Left kidney (tissue), 1 donor: ENCODE measurements at regions not wholly inside any gene's neighbourhood (a gene's known extent, or its start where the extent isn't known, plus 50 kb on each side); places are given as distances from the start of the nearest gene placed in this dataset.

Source experiments
- DNase-seq: peaks from one replicate; pipeline ENCODE4 v3.0.0-alpha.2; 2013

- DNase-seq = no peak
These were observed 497.8 kb upstream of the MYT1L start for GRCh38 chr2:2828774-2829368.

DNA sequence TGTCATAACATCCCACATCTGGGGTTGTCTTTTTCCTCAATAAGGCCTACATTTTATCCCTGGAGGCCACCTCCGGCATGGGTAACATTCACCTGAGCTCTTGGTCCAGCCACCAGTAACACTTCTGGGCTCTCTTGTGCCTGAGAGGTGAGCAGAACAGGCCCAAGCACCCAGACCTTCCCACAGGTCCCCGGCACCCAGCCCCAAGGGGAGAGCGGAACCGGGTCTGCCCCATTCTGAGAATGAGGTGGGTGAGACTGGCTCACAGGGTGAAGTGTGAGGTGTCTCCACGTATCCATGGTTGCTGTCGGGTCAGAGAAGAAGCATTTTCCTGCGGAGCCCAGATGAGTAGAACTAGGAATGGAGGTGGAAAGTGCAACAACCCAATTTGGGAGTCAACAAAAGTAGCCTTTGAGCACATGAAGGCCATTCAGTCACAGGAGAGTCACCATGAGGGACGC is 496.7 kb upstream of the MYT1L start:
- DNase-seq = no peak

DNA sequence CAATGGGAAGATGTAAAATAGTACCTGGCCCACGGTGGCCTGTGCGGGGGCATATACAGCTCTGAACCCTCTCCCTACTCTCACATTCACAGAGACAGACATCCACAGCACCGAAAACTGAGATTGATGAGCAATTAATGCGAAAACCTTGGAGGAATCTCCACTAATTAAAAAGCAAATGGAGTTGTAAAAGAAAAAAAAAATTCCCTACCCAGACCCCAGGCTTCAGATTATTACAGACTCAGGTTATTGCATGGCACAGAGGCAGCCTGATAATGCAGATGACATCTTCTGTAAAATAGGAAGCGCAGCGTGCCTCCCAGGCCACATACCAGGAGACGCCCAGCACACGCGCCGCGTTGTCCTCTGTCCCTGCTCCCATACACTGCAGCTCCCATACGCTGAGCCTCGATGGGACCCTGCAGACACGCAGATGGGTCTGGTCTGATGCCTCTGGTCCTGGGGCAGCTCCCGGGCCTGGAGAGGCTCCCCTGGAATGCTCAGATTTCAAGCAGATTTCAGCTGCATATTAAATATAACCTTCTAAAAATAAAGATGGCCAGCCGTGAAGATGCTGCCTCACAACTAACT is 496.1 kb upstream of the MYT1L start:
- no peak for DNase-seq

DNA sequence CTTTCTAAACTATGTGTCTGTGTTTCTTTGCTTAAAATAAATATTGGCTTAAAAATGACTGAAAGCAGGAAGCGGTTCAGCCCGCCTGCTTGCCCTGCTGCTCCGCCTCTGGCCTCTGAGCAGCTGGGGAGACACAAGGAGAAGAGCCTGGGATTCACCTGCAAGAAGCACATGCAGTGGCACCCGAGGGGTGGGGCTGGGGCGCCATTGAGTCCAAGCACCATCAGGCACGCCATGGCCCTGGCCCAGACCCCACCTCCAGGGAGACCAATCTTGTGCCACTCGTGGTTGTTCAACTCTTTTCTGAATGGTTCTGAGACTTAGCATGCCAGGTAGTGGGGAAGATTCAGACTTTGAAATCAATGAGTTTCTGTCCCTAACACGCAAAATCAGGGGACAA is 495.5 kb upstream of the MYT1L start:
- no peak for DNase-seq

DNA sequence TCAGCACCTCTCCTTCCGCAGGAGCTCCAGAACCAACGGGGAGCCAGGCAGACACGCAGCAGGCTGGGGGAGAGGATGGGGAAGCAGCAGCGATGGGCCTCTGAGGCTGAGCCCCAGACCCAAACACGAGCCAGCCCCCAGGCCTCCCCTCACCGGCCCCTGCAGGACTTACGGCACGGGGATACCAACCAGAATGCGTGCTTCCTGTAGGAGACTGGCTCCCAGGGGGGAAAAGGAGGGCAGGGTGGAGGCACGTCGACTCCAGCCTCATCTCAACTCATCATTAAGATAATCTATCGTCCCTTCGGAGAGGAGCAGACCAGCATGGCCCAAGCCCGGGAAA is 495.1 kb upstream of the MYT1L start:
- no peak for DNase-seq

DNA sequence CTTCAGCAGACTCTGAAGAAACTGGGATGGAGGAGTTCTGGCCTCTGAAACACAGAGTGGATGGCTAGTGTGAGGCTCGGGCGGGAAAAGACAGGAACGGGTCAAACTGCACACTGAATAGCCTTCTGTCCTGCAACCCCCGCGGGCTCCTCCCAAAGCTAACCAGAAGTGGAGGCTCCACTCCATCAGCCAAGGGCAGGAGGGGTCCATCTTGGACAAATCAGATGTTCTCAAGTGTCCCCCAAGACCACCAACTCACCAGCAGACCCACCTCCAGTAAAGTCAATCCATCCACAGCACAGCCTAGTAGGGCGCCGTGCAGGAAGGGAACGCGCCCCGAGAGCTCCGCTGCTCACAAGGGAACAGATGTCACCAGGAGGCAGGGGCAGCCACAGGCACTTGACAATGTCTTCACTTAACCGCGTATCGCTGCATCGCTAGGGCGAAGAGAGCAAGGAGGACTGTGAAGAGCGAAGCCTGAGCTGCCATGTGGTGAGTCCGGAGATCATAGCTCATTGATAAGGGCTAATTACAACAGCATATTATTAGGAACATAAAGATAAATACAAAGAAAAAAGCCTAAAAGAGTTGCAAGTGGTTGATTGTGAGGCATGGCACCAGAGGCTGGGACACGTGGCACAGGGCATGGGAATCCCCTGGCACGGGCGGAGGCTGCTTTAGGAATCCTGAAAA is 494.6 kb upstream of the MYT1L start:
- DNase-seq = no peak

DNA sequence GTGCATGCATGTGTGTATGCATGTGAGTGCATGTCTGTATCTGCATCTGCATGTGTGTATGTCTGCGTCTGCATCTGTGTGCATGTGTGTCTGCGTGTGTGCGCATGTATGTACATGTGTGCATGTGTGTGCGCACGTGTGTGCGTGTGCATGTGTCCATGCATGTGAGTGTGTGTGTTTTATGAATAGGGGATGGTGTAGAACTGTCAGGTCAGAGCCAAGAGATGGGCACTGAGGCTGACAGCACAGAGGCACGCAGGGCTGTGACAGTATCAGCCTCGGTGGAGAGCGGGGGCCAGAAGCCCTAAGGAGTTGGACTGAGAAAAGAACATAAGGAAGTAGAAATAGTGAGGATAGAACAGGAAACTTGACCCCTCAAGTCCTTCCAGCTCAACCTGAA is 494.0 kb upstream of the MYT1L start:
- no peak for DNase-seq

- no peak for DNase-seq
These were observed 493.5 kb upstream of the MYT1L start for GRCh38 chr2:2824588-2824987.

- no peak for DNase-seq
These were observed 492.1 kb upstream of the MYT1L start for GRCh38 chr2:2823061-2823753.

GRCh38 chr2:2822143-2822542 is 491.1 kb upstream of the MYT1L start:
- no peak for DNase-seq

GRCh38 chr2:2812648-2813047 is 481.6 kb upstream of the MYT1L start:
- DNase-seq = no peak

DNA sequence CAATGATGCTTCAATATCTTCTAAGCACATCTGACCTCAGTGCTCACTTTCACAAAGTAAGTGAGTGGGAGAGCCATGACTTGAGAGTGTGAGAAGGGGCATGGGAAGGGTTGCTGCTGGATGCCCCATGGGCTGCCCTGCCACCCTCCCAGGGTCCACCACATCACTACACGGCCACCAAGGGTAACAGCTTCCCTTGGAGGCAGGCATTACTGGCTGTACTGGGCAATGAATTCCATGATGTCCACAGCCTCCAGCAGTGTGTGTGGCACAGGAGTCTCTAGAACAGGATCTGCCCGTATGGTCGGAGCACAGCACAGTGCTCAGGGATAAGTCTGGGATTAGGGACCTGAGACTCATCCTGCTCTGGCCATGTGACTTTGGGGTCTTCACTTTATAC is 481.0 kb upstream of the MYT1L start:
- no peak for DNase-seq

DNA sequence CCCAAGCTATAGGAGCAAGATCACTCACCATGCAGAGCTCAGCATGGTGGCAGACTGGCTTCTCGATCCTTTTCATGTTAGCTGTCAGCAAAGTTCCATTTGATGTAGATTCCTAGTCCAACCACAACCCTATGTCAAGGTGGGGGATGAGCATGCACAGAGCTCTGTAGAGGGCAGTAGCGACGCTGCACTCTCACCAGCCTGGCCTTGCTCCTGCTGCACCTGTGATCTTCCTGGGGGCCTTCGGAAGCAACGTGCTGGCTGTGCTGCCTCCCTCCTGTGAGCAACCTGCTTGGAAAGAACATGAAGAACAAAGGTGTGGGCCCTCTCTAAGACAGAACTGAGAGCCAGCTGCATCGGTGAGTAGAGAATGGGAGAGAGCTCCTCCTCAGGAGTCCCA is 479.4 kb upstream of the MYT1L start:
- DNase-seq = no peak

DNA sequence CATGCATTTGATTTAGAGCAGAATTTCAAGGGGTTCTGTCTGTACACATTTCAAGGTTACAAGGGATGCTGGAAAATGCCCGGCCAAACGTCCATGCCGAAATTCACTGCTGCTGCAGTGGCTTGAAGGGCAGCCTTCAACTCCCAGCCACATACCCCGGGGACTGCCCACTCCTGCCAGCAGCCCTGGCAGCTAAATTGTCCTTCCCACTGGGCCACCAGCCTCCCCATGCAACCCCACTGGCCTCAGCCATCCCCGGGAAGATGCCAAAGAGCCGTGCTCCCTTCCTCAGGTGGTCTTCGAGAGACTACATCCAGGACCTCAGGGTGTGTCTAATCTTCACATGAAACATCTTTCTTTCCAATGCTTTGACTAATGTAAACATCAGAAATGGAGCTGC is 478.7 kb upstream of the MYT1L start:
- DNase-seq = no peak

DNA sequence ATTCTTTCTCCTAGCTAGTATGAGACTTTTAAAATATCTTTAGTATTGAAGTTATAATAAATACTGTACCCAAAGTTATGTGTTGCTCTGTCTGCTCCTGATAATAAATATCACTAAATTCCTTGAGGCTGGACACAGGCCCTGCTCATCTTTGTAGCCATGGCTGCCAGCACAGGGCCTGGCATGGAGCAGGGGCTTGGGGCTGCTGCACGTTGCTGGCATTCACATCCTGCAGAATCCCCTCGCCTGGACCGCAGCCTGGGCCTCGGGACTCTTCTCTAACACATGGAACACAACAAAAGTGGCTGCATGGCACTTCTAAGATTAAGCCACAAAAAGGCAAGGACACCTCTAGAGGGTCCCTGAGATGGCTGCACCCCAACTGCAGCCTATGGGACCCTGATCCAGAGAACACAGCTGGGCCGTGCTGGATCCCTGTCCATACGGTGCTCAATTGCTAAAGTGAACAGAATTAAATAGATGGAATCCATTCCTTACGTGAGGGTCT is 477.5 kb upstream of the MYT1L start:
- DNase-seq = no peak

GRCh38 chr2:2806711-2807110 is 475.6 kb upstream of the MYT1L start:
- DNase-seq = no peak

GRCh38 chr2:2805263-2805662 is 474.2 kb upstream of the MYT1L start:
- no peak for DNase-seq

DNA sequence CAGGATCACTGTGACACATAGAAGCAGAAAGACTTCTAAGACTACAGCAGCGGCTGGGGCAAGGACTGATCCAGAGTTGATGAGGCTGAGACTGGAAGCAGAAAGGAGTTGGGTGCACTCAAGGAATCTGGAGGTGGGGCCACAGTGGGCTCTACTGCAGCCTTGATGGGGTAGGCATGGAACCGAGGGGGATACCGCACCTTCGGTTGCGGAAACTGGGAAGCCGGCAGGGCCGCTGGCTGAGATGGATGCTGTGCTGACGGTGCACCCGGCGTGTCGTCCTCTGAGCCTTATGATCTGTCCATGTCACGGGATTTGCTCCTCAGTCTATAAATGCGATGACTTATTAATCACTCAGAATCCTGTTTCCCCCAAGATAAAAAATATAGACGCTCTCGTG is 473.5 kb upstream of the MYT1L start:
- DNase-seq = no peak

DNA sequence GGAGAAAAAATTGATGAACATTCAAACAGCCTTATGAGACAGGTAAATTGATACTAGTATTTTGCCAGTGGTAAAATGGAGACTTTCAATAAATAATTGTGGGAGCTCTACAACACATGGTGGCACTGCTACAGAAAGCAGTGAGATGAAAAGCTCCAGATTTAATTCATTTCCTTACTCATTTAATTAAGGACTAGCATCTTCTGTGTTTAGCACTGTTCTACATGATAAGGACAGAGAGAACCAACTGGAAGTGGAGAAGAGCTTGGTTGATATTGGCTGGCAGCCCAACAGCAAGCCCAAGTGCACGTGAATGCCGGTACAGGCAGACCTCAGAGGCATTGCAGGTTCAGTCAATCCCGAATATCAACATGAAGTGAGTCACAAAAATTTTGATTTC is 470.4 kb upstream of the MYT1L start:
- no peak for DNase-seq

DNA sequence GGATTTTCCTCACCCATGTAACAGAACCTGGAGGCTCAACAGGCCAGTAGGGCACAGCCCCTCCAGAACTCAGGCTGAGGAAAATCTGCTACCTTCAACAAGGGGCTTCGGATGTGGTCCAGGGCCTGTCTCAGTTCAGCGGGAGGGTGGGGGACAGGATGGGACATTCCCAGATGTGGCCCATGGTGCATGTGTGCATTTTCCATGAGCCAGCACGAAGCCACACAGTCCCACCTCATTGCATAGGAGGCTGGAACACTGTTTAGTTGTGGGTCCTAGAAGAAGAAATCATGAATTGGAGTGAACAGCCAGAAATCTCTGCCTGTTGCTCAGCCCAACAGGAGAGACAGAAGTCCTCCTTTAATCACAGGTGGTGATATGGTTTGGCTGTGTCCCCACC is 469.6 kb upstream of the MYT1L start:
- no peak for DNase-seq

DNA sequence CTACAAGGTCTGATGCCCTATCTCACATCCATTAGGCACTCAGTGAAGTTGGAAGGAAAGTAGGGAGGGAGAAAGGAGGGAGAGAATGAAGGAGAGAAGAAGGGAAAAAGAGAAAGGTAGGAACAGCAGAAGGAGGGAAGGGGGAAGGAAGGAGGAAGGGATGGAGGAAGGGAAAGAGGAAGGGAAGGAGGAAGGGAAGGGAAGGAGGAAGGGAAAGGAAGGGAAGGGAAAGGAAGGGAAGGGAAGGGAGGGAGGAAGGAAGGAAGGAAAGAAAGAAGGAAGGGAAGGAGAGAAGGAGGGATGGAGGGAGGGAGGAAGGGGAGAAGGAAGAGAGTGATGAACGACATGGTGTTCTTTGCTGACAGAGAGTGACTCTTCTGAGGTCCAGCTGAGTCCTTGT is 468.9 kb upstream of the MYT1L start:
- no peak for DNase-seq

DNA sequence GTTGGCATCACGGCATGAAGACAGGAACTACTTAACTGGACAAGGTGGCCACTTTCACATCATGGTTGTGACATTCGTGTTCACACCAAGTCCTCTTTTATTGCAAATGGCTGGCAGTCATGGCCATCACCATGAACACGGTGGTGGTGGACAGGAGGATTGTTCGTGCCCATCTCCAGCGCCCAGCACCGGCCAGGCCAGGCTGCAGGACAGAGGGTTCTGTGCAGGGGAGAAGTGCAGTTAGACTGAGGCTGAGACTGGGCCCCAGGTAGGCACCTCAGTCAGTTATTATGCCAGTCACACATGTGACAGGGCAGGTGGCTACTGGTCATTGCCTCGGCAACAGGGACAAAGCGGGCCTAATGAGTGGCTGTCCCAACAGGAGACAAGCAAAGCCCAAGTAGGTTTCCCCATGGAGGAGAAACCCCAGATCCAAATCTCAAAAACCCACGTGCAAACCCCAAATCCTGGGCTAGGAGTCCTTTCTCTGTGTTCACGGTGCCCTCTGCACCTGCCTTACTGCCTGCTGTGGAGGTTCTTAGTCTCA is 468.1 kb upstream of the MYT1L start:
- DNase-seq = no peak

- no peak for DNase-seq
These were observed 467.3 kb upstream of the MYT1L start for GRCh38 chr2:2798337-2798736.
